ENCODE measurements at regions not wholly inside any gene's neighbourhood (a gene's known extent, or its start where the extent isn't known, plus 50 kb on each side); places are given as distances from the start of the nearest gene placed in this dataset.

GRCh38 chr12:38144049-38144448 is 172.5 kb upstream of the ALG10B start:
- no peak for TF ChIP-seq CTCF (IDR thresholded peaks at IDR 0.05)
- TF ChIP-seq POLR2A (IDR thresholded peaks at IDR 0.05) = no peak
- TF ChIP-seq EP300 (IDR thresholded peaks at IDR 0.05) = no peak

Measured in tibial nerve (tissue), 4 donors.